ENCODE measurements at regions not wholly inside any gene's neighbourhood (a gene's known extent, or its start where the extent isn't known, plus 50 kb on each side); places are given as distances from the start of the nearest gene placed in this dataset.

GRCh38 chr3:177928172-177928873, 607.9 kb upstream of the KCNMB2 start (continued):
- TF ChIP-seq PRDM15 (CRISPR knock-in tag; IDR thresholded peaks at IDR 0.05), result no peak

GRCh38 chr3:177929310-177929709, 606.9 kb upstream of the KCNMB2 start:
- H3K27me3 Mint-ChIP-seq (ENCODE audit: low read depth), result no peaks in the 10 kb centered on the region
- 0 out of 2 replicates have a peak, but pooled peaks cover 3% of the 10 kb centered on the region for H3K4me1 Mint-ChIP-seq
- ChIA-PET POLR2A (no interaction called here), CTCF (no interaction called here)
- no peak for TF ChIP-seq ZNF671 (CRISPR knock-in tag; IDR thresholded peaks at IDR 0.05)
- no peak for TF ChIP-seq AFF4 (CRISPR knock-in tag; IDR thresholded peaks at IDR 0.05; ENCODE audit: borderline replicate concordance)
- no peak for TF ChIP-seq PRDM15 (CRISPR knock-in tag; IDR thresholded peaks at IDR 0.05)
- no peak for TF ChIP-seq SMAD3 (CRISPR knock-in tag; IDR thresholded peaks at IDR 0.05; ENCODE audit: borderline replicate concordance)
- TF ChIP-seq ZNF423 (CRISPR knock-in tag; IDR thresholded peaks at IDR 0.05), result no peak
- no peak for TF ChIP-seq ATF1 (CRISPR knock-in tag; IDR thresholded peaks at IDR 0.05)
- TF ChIP-seq MLX (CRISPR knock-in tag; IDR thresholded peaks at IDR 0.05), result no peak
- no peak for TF ChIP-seq ATF6 (CRISPR knock-in tag; IDR thresholded peaks at IDR 0.05)
- no peak for TF ChIP-seq SP1 (CRISPR knock-in tag; conservative IDR thresholded peaks at IDR 0.05)
- no peak for TF ChIP-seq NFYB (CRISPR knock-in tag; conservative IDR thresholded peaks at IDR 0.05; ENCODE audit: low read depth)
- no peak for TF ChIP-seq FOXK1 (CRISPR knock-in tag; IDR thresholded peaks at IDR 0.05)
- TF ChIP-seq EMX1 (CRISPR knock-in tag; IDR thresholded peaks at IDR 0.05), result no peak
- no peak for TF ChIP-seq ZNF512 (CRISPR knock-in tag; IDR thresholded peaks at IDR 0.05; ENCODE audit: borderline replicate concordance)
- no peak for TF ChIP-seq NR1H2 (CRISPR knock-in tag; IDR thresholded peaks at IDR 0.05)
- TF ChIP-seq ZNF281 (CRISPR knock-in tag; IDR thresholded peaks at IDR 0.05), result no peak
- no peak for TF ChIP-seq ZNF138 (CRISPR knock-in tag; conservative IDR thresholded peaks at IDR 0.05)
- H3K36me3 Mint-ChIP-seq, result no peaks in the 10 kb centered on the region
- ATAC-seq, result no peak
- DNase-seq (ENCODE audit: low spot score), result no peak
- no peak overlapping the region for H3K4me3 Mint-ChIP-seq
- H3K9me3 Mint-ChIP-seq, result no peaks in the 10 kb centered on the region
- H3K27ac Mint-ChIP-seq, result no peak overlapping the region
